Uterus (tissue), 2 donors: ENCODE measurements at regions not wholly inside any gene's neighbourhood (a gene's known extent, or its start where the extent isn't known, plus 50 kb on each side); places are given as distances from the start of the nearest gene placed in this dataset.

Experiments
- CTCF ChIP-seq, 4 experiments: fragments of 200-600 bp in 2 of 4; fragments of 450-650 bp in 2 of 4; sonication (generic) in 2 of 4; IDR thresholded peaks; one replicate each; pipeline ENCODE4 v1.5.1; 2016 to 2019; ENCODE audit warnings: antibody characterized with exemption in 4 of 4, mild to moderate bottlenecking in 2 of 4, moderate library complexity in 1 of 4
- POLR2A ChIP-seq, 2 donors: fragments of 450-650 bp; IDR thresholded peaks; one replicate each; pipeline ENCODE4 v1.6.1; 2016; ENCODE audit warnings: antibody characterized with exemption in 2 of 2, mild to moderate bottlenecking in 1 of 2, moderate library complexity in 1 of 2

- TF ChIP-seq POLR2A (IDR thresholded peaks at IDR 0.05) = no peak
- TF ChIP-seq CTCF (IDR thresholded peaks at IDR 0.05) = no peak
These were observed 202.6 kb upstream of the FOXN3 start for GRCh38 chr14:89619596-89619995.
